GM19397 (cell line): ENCODE measurements at regions not wholly inside any gene's neighbourhood (a gene's known extent, or its start where the extent isn't known, plus 50 kb on each side); places are given as distances from the start of the nearest gene placed in this dataset.

Source experiments
- ATAC-seq: cut with Tn5 transposase; IDR thresholded peaks from one replicate; pipeline ENCODE4 v1.9.1; 2021; ENCODE audit warnings: mild to moderate bottlenecking, moderate library complexity; ENCODE audit not compliant: unreplicated experiment

DNA sequence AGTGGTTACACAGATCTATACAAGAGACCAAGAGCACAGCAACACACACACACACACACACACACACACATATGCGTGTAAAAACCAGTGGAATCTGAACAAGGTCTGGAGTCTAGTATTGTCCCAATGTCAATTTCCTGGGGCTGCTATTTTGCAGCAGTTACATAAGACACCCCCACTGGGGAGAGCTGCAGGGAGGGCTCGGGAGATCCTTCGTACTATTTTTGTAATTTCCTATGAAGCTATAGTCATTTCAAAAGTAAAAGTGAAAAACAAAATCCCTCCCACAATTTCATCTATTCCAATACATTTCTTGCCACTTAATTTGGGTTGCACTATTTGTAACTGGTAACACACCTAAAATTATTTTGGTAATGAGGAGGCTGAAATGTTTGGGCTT lies 68.5 kb downstream of the C16orf95 start:
- ATAC-seq = no peak

DNA sequence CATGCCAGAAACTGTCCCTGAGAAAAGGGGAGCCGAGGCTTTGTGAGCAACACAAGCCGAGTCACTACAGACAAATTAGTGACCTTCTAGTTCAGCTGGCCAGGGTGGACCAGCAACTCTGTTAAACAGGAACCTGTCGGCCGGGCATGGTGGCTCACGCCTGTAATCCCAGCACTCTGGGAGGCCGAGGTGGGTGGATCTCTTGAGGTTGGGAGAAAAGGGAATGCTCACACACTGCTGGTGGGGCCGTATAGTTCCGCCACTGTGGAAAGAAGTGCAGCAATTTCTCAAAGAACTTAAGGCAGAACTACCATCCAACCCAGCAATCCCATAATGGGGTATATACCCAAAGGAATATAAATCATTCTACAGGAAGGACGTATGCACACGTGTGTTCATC lies 67.8 kb downstream of the C16orf95 start:
- ATAC-seq = no peak

DNA sequence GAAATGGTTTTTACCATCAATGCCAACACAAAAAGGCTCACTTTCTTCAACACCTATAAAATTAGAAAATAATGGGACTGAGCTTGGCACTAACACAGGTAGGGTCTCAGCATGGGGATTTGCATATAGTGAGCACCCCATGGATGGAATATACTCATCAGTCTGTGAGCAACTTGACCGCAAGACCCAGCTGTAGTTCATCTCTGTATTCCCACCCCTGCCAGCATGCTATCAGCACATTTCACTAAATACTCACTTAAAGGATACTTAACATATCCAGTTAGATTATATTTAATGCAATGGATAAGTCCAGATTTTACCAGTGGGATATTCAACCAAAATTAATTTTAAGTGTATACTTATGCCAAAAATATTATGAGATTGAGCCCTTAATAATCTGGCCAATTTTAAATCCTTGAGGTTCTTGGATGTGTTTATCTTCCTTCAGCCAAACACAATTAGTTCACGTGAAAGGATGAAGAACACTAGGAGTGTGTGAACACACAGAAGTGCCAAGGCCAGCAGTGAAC lies 66.7 kb downstream of the C16orf95 start:
- ATAC-seq = no peak

DNA sequence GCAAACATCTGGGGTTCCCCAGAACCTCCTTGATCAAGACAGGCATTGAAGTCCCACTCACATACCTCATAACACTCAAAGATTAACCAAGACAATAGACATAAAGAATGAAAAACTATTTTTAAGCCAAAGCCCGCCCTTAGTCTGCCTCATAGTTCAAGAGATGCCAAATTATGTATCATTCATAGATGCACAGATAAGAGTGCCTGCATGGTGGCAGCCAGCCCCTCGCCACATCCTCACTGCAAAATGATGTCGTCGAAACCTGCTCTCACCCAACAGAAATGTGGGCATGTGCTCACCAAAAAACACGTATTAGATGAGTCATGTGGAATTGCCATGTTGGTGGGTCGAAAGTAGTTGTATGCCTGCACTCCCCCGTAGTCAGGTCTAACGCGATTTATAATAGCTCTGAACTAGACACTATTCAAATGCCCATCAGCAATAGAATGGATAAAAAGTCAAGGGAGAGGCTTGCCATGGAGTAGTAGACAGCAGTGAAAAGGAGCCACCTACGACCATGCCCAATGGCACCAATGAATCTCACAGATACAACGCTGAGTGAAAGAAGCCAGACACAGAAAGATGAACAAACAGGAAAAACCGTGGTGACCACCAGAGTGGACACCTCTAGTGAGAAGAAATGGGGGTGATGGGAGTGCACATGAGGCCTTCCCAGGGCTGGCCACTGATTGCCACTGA lies 64.8 kb downstream of the C16orf95 start:
- ATAC-seq = no peak
